ENCODE measurements at regions not wholly inside any gene's neighbourhood (a gene's known extent, or its start where the extent isn't known, plus 50 kb on each side); places are given as distances from the start of the nearest gene placed in this dataset.

- no peaks in the 10 kb centered on the region for H3K36me3 ChIP-seq (ENCODE audit: low read depth, missing control alignments)
- no peak for TF ChIP-seq POLR2A (IDR thresholded peaks at IDR 0.05)
- TF ChIP-seq CTCF (IDR thresholded peaks at IDR 0.05), result no peak
- intact Hi-C loops (cut with DNase I; ENCODE audit: low total_unique reads), result no loop called here
- H3K27me3 ChIP-seq, result no peaks in the 10 kb centered on the region
- no peaks in the 10 kb centered on the region for H3K4me1 ChIP-seq
- H3K9me3 ChIP-seq, result no peaks in the 10 kb centered on the region
- DNase-seq, result no peak
- no peak overlapping the region for H3K27ac ChIP-seq
- H3K4me3 ChIP-seq, result peak overlapping the region in 1 of 2 donors; percentile 22
- WGBS, 2 donors, result 62 to 71% methylated on average over 18 to 22 of the region's 22 CpGs
Observed at GRCh38 chr4:59518005-59518823, 1681.9 kb upstream of the ADGRL3 start.

GRCh38 chr4:59525885-59526284 is 1674.2 kb upstream of the ADGRL3 start:
- DNase-seq, result no peak
- Histone ChIP-seq H3K27me3 (no peaks in the 10 kb centered on the region), H3K4me1 (no peaks in the 10 kb centered on the region), H3K27ac (no peak overlapping the region), H3K4me3 (no peak overlapping the region), H3K9me3 (no peaks in the 10 kb centered on the region), H3K36me3 (ENCODE audit: low read depth, missing control alignments) (no peaks in the 10 kb centered on the region)
- intact Hi-C loops (cut with DNase I; ENCODE audit: low total_unique reads), result no loop called here
- TF ChIP-seq CTCF (IDR thresholded peaks at IDR 0.05) (no peak), POLR2A (IDR thresholded peaks at IDR 0.05) (no peak)

GRCh38 chr4:59535541-59535940 is 1664.6 kb upstream of the ADGRL3 start:
- Histone ChIP-seq H3K27ac (no peak overlapping the region), H3K4me3 (no peak overlapping the region), H3K36me3 (ENCODE audit: low read depth, missing control alignments) (no peaks in the 10 kb centered on the region), H3K9me3 (no peaks in the 10 kb centered on the region), H3K27me3 (no peaks in the 10 kb centered on the region), H3K4me1 (no peaks in the 10 kb centered on the region)
- intact Hi-C loops (cut with DNase I; ENCODE audit: low total_unique reads), result no loop called here
- no peak for DNase-seq
- 58 to 64% methylated on average over 1 of the region's 1 CpG for WGBS, 2 donors
- no peak for TF ChIP-seq CTCF (IDR thresholded peaks at IDR 0.05)
- no peak for TF ChIP-seq POLR2A (IDR thresholded peaks at IDR 0.05)

GRCh38 chr4:59536428-59536827 is 1663.7 kb upstream of the ADGRL3 start:
- Histone ChIP-seq H3K27ac (no peak overlapping the region), H3K4me3 (no peak overlapping the region), H3K27me3 (no peaks in the 10 kb centered on the region), H3K36me3 (ENCODE audit: low read depth, missing control alignments) (no peaks in the 10 kb centered on the region), H3K9me3 (no peaks in the 10 kb centered on the region), H3K4me1 (no peaks in the 10 kb centered on the region)
- DNase-seq, result no peak
- intact Hi-C loops (cut with DNase I; ENCODE audit: low total_unique reads), result no loop called here
- TF ChIP-seq CTCF (IDR thresholded peaks at IDR 0.05) (no peak), POLR2A (IDR thresholded peaks at IDR 0.05) (no peak)
- 83 to 88% methylated on average over 3 of the region's 3 CpGs for WGBS, 2 donors

Data from testis (tissue), 2 donors.